Suppressor macrophage treated with lipopolysaccharide for 4 hours (primary cell): ENCODE measurements at regions not wholly inside any gene's neighbourhood (a gene's known extent, or its start where the extent isn't known, plus 50 kb on each side); places are given as distances from the start of the nearest gene placed in this dataset.
"Not testable (repeated sequence)": the region's sequence is repeated elsewhere in the genome, so short reads cannot be mapped to it uniquely, and the experiment has no call there.

Experiments used
- DNase-seq: peaks from one replicate; pipeline ENCODE4 v3.0.0-alpha.2; 2020

- no peak for DNase-seq
These were observed 364.9 kb downstream of the GALC start for GRCh38 chr14:87628129-87628528.

- DNase-seq, result no peak
These were observed 366.7 kb downstream of the GALC start for GRCh38 chr14:87626266-87626665.

GRCh38 chr14:87623616-87624015 is 369.4 kb downstream of the GALC start:
- DNase-seq, result no peak

- no peak for DNase-seq
These were observed 375.9 kb downstream of the GALC start for GRCh38 chr14:87617079-87617478.

- peak; percentile 44 for DNase-seq
These were observed 376.9 kb downstream of the GALC start for GRCh38 chr14:87615822-87616679.

- no peak for DNase-seq
These were observed 377.9 kb downstream of the GALC start for GRCh38 chr14:87615047-87615446.

GRCh38 chr14:87613881-87614280 is 379.1 kb downstream of the GALC start:
- no peak for DNase-seq

- DNase-seq, result not testable (repeated sequence)
These were observed 385.9 kb downstream of the GALC start for GRCh38 chr14:87607056-87607455.

- DNase-seq, result no peak
These were observed 391.9 kb downstream of the GALC start for GRCh38 chr14:87601036-87601435.

GRCh38 chr14:87600240-87600639 is 392.7 kb downstream of the GALC start:
- no peak for DNase-seq

GRCh38 chr14:87581298-87581697 is 411.7 kb downstream of the GALC start:
- no peak for DNase-seq

GRCh38 chr14:87579036-87579435 is 413.9 kb downstream of the GALC start:
- no peak for DNase-seq

- DNase-seq, result no peak
These were observed 417.6 kb downstream of the GALC start for GRCh38 chr14:87575378-87575777.

- no peak for DNase-seq
These were observed 419.4 kb downstream of the GALC start for GRCh38 chr14:87573591-87573990.

- no peak for DNase-seq
These were observed 425.2 kb downstream of the GALC start for GRCh38 chr14:87567618-87568295.

- DNase-seq, result no peak
These were observed 426.0 kb downstream of the GALC start for GRCh38 chr14:87566991-87567390.

- DNase-seq, result no peak
These were observed 445.4 kb downstream of the GALC start for GRCh38 chr14:87547536-87547935.

- no peak for DNase-seq
These were observed 450.7 kb downstream of the GALC start for GRCh38 chr14:87542288-87542687.

GRCh38 chr14:87540339-87540738 is 452.6 kb downstream of the GALC start:
- no peak for DNase-seq

GRCh38 chr14:87529081-87529480 is 463.9 kb downstream of the GALC start:
- no peak for DNase-seq

GRCh38 chr14:87526731-87527130 is 466.3 kb downstream of the GALC start:
- DNase-seq, result no peak

GRCh38 chr14:87524011-87524410 is 469.0 kb downstream of the GALC start:
- no peak for DNase-seq

- DNase-seq, result no peak
These were observed 470.4 kb downstream of the GALC start for GRCh38 chr14:87522575-87522974.

GRCh38 chr14:87508333-87508732 is 484.6 kb downstream of the GALC start:
- no peak for DNase-seq
